ENCODE measurements at regions not wholly inside any gene's neighbourhood (a gene's known extent, or its start where the extent isn't known, plus 50 kb on each side); places are given as distances from the start of the nearest gene placed in this dataset.

DNA sequence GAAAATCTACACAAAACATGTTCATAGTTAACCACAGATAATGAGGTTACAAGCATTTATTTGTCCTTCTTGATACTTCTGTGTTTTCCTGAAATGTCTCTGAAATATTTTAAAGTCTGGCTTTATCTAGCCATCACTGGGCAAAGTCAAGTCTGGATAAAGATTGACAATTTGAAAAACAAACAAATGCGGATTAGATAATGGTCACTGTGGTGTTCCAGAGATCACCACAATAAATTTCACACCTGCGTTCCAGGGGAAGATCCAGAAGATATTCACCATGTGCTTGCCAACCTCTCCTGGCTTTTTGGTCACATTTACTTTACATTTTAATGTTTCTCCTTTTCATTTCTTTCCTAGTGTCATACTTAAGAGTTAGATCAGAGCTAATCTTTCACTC is 109.7 kb upstream of the CCDC28A start:
- TF ChIP-seq POLR2AphosphoS5 (IDR thresholded peaks at IDR 0.05; ENCODE audit: low read depth, low read length) (no peak), TAF1 (IDR thresholded peaks at IDR 0.05; ENCODE audit: low read depth, low read length) (no peak), SPI1 (IDR thresholded peaks at IDR 0.05; ENCODE audit: low read depth, low read length) (no peak), POLR2A (IDR thresholded peaks at IDR 0.05; ENCODE audit: low read depth, low read length) (no peak), PAX5 (IDR thresholded peaks at IDR 0.05; ENCODE audit: insufficient read depth, low read length, severe bottlenecking) (no peak), POU2F2 (IDR thresholded peaks at IDR 0.05; ENCODE audit: low read depth, low read length) (no peak)
